Stimulated activated CD8-positive, alpha-beta memory T cell treated with anti-CD3 and anti-CD28 coated beads, Interleukin-7, amount 100 ng/mL, for 48 hours (primary cell): ENCODE measurements at regions not wholly inside any gene's neighbourhood (a gene's known extent, or its start where the extent isn't known, plus 50 kb on each side); places are given as distances from the start of the nearest gene placed in this dataset.

Source experiments
- DNase-seq, 2 donors: peaks; one replicate each; pipeline ENCODE4 v3.0.0-alpha.2; 2020; ENCODE audit warnings: low read depth in 1 of 2; ENCODE audit errors: extremely low read depth in 1 of 2

- no peak for DNase-seq
These were observed 139.0 kb downstream of the IRX1 start for GRCh38 chr5:3734632-3735031.

GRCh38 chr5:3736466-3736865 lies 140.8 kb downstream of the IRX1 start:
- no peak for DNase-seq

GRCh38 chr5:3736926-3737325 lies 141.3 kb downstream of the IRX1 start:
- DNase-seq, result no peak

GRCh38 chr5:3738919-3739318 lies 143.3 kb downstream of the IRX1 start:
- no peak for DNase-seq

- no peak for DNase-seq
These were observed 145.1 kb downstream of the IRX1 start for GRCh38 chr5:3740546-3741373.

GRCh38 chr5:3741374-3741770 lies 145.7 kb downstream of the IRX1 start:
- no peak for DNase-seq

- DNase-seq, result no peak
These were observed 147.1 kb downstream of the IRX1 start for GRCh38 chr5:3742750-3743149.

GRCh38 chr5:3751846-3752245 lies 156.2 kb downstream of the IRX1 start:
- DNase-seq, result no peak

GRCh38 chr5:3778000-3778550 lies 182.4 kb downstream of the IRX1 start:
- DNase-seq, result no peak

GRCh38 chr5:3778945-3779344 lies 183.3 kb downstream of the IRX1 start:
- DNase-seq, result no peak

- no peak for DNase-seq
These were observed 184.6 kb downstream of the IRX1 start for GRCh38 chr5:3780278-3780677.

- DNase-seq, result no peak
These were observed 185.3 kb downstream of the IRX1 start for GRCh38 chr5:3780907-3781306.

- no peak for DNase-seq
These were observed 189.2 kb downstream of the IRX1 start for GRCh38 chr5:3784854-3785253.

GRCh38 chr5:3786165-3786564 lies 190.5 kb downstream of the IRX1 start:
- DNase-seq, result no peak

- DNase-seq, result no peak
These were observed 191.3 kb downstream of the IRX1 start for GRCh38 chr5:3786891-3787430.

- no peak for DNase-seq
These were observed 192.0 kb downstream of the IRX1 start for GRCh38 chr5:3787604-3788003.

GRCh38 chr5:3789519-3790193 lies 194.0 kb downstream of the IRX1 start:
- DNase-seq, result no peak

- no peak for DNase-seq
These were observed 197.5 kb downstream of the IRX1 start for GRCh38 chr5:3793162-3793561.

GRCh38 chr5:3794611-3795010 lies 199.0 kb downstream of the IRX1 start:
- no peak for DNase-seq

GRCh38 chr5:3796736-3797135 lies 201.1 kb downstream of the IRX1 start:
- DNase-seq, result no peak

GRCh38 chr5:3801967-3802366 lies 206.3 kb downstream of the IRX1 start:
- no peak for DNase-seq

GRCh38 chr5:3809455-3809854 lies 213.8 kb downstream of the IRX1 start:
- DNase-seq, result no peak
